ENCODE measurements at regions not wholly inside any gene's neighbourhood (a gene's known extent, or its start where the extent isn't known, plus 50 kb on each side); places are given as distances from the start of the nearest gene placed in this dataset.
"Not testable (repeated sequence)": the region's sequence is repeated elsewhere in the genome, so short reads cannot be mapped to it uniquely, and the experiment has no call there.

DNA sequence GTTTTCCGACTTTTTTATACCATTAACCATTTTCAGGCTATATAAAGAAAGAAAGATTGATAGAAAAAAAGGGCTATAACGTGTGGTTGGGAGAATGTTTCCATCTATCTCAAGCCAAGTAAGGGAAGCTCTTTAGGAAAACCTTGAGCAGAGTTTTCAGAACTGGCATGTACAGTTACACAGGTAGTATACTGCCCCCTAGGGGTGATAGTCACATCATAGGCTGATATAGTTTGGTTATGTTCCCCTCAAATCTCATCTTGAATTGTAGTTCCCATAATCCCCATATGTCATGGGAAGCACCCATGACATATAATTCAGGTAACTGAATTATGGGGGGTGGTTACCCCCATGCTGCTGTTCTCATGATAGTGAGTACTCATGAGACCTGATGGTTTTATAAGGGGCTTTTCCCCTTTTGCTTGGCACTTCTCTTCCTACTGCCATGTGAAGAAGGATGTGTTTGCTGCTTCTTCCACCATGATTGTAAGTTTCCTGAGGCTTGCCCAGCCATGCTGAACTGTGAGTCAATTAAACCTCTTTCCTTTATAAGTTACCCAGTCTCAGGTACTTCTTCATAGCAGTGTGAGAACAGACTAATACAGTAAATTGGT is 186.8 kb downstream of the TMA16 start:
- no peak for DNase-seq (ENCODE audit: low read depth, low spot score)
- no peak overlapping the region for H3K27ac ChIP-seq

- DNase-seq (ENCODE audit: low read depth, low spot score): no peak
- no peak overlapping the region for H3K27ac ChIP-seq
Measured at GRCh38 chr4:163688856-163689255, 194.4 kb downstream of the TMA16 start.

DNA sequence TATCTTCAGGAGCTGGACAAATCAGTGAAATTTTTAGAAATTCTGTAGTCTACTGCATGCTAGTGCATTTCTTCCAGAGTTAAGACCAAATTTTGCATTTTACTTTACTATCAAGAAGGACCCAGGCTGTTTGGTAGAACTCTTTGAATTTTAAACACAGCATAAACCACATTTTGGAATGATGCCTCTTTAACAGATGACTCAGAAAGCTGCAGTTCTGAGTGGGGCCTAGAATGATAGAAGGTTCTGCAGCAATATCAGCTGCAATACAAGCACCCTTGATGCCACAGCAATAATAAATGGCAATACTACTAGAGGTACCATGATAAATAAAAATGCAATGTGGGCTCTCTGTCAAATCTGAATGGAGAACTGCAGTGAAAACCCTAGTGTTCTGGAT is 198.7 kb downstream of the TMA16 start:
- H3K27ac ChIP-seq: peak overlapping the region; percentile 38
- no peak for DNase-seq (ENCODE audit: low read depth, low spot score)

DNA sequence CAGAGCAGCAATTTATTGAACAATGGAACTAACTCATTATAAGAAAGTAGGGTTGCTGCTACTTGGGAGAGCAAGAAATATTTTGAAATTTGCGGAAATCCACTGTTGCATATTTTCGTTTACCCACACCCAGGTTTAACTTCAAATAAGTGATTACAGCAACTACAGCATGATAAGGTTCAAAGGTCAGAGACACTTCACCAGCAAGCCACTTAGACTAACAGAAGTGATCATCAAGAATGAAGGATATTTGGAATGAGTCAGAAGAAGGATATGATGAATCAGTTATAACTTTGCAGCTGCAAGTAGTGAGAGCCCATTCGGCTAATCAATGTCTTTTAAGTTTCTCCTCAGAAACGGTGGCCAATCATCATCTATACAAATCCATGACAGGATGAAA is 199.3 kb downstream of the TMA16 start:
- H3K27ac ChIP-seq: peak overlapping the region; percentile 38
- DNase-seq (ENCODE audit: low read depth, low spot score): no peak

DNA sequence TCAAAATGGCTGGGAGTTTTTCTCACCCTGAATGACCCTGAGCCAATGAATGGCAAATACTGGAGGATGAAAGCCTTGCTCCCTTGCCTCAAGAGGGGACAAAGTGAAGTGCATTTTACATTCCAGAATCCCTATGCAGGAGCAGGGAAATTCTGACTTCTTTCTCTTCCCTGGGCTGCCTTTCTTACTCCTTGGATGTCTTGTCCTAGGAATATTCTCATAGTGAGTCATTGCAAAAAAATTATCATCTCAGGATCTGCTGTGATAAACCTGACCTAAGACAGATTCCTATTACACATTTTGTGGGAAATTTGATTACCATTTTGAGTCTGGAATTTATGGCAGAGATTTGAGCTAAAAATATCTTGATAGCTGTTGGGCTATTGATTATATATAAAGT is 199.9 kb downstream of the TMA16 start:
- peak overlapping the region; percentile 38 for H3K27ac ChIP-seq
- no peak for DNase-seq (ENCODE audit: low read depth, low spot score)

DNA sequence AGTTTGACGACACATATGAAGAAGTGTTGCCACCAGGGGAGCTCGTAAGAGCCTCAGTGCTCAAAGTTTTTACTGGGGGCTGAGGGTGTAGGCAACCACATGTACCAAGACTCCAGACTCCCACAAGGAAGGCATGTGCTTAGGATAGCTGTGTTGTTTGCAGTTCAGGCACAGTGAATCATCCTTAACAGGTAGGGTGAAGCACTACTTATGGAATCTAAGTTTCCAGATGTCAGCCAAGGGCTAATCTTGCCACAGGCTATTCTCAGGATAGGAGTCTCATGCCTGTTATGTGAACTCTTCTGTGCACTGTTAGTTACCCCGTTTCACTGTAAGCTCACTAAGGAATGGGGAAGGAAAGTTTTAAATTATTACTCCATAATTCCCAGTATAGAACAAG is 202.6 kb downstream of the TMA16 start:
- peak; percentile 89 for DNase-seq (ENCODE audit: low read depth, low spot score)
- peak overlapping the region; percentile 36 for H3K27ac ChIP-seq

GRCh38 chr4:163700383-163700782 is 205.9 kb downstream of the TMA16 start:
- not testable (repeated sequence) for DNase-seq (ENCODE audit: low read depth, low spot score)

GRCh38 chr4:163701916-163702315 is 207.4 kb downstream of the TMA16 start:
- DNase-seq (ENCODE audit: low read depth, low spot score): no peak
- no peak overlapping the region for H3K27ac ChIP-seq

More at GRCh38 chr4:163700383-163700782, 205.9 kb downstream of the TMA16 start:
- H3K27ac ChIP-seq: not testable (repeated sequence)

DNA sequence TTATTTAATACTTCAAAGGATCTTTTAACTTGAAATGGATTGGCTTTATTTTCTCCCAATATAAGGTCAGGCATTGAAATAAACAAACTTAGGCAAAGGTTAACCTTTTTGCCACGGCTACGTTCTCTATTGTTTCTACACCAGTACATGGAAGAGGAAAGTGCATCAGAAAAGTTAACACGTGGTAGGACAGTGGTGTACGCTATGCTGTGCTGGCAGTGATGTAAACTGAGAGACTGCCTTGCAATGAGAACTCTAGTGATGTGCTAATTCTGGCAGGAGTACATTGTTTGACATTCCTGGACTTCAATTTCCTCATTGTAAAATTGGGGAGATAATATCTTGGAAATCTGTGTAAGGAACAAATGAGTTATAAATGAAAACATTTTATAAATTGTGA is 208.2 kb downstream of the TMA16 start:
- no peak overlapping the region for H3K27ac ChIP-seq
- no peak for DNase-seq (ENCODE audit: low read depth, low spot score)

DNA sequence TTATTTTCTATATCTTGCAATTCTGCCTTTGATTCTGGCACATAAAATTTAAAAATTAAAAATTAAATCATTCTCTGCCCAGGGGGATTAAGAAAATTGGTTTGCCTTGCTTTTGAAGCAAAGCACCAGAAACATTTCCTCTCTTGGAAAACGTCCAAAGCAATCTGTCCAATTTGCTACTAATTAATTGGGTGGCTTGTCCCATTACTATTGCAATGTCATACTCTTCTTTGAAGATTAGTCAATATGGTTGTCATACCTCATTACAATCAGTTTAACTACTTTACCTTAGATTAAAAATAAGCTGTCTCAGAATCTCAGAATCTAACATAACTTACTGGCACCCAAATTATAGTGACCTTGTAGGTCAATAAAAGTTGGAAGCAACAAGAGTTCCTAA is 208.8 kb downstream of the TMA16 start:
- DNase-seq (ENCODE audit: low read depth, low spot score): no peak
- H3K27ac ChIP-seq: no peak overlapping the region

DNA sequence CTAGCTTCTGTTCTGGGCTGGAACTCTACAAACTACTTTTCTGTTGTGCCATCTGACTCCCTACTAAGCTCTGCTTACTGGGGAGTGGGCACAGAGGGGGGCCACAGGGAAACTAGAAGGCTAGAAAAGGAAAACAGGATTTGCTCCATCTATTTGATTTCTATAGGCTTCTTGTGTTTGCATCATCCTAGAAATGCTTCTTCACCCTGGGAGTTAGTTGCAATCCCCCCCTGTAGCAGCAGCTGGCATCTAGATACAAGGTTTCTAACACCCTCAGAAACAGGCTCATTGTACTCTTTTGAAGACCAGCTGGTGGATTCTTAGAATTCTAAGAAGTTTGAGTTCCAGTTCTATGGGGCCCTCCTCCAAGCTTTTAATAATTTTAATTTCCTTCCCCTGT is 213.4 kb downstream of the TMA16 start:
- no peak for DNase-seq (ENCODE audit: low read depth, low spot score)
- H3K27ac ChIP-seq: no peak overlapping the region

GRCh38 chr4:163709601-163710000 is 215.1 kb downstream of the TMA16 start:
- no peak for DNase-seq (ENCODE audit: low read depth, low spot score)
- H3K27ac ChIP-seq: no peak overlapping the region

- H3K27ac ChIP-seq: no peak overlapping the region
- no peak for DNase-seq (ENCODE audit: low read depth, low spot score)
Measured at GRCh38 chr4:163710158-163710557, 215.7 kb downstream of the TMA16 start.

DNA sequence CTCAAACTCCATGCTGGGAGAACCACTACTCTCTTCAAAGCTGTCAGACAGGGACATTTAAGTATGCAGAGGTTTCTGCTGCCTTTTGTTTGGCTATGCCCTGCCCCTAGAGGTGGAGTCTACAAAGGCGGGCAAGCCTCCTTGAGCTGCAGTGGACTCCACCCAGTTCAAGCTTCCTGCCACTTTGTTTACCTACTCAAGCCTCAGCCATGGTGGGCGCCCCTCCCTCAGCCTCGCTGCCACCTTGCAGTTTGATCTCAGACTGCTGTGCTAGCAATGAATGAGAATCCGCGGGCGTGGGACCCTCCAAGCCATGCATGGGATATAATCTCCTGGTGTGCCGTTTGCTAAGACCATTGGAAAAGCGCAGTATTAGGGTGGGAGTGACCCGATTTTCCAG is 230.0 kb downstream of the TMA16 start:
- not testable (repeated sequence) for DNase-seq (ENCODE audit: low read depth, low spot score); H3K27ac ChIP-seq

DNA sequence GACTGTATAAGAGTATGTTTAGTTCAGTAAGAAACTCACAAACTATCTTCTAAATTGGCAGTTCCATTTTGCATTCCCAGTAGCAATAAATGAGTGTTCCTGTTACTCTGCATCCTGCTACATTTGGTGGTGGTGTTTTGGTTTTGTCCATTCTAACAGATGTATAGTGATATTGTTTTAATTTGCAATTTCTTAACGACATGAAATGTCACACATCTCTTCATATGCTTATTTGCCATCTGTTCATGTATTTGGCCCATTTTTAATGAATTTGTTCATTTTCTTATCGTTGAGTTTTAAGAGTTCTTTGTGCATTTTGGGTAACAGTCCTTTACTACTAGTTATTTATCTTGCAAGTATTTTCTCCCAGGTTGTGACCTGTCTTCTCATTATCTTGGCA is 232.2 kb downstream of the TMA16 start:
- H3K27ac ChIP-seq: no peak overlapping the region
- no peak for DNase-seq (ENCODE audit: low read depth, low spot score)

- no peak overlapping the region for H3K27ac ChIP-seq
- DNase-seq (ENCODE audit: low read depth, low spot score): no peak
Measured at GRCh38 chr4:163731071-163731470, 236.6 kb downstream of the TMA16 start.

DNA sequence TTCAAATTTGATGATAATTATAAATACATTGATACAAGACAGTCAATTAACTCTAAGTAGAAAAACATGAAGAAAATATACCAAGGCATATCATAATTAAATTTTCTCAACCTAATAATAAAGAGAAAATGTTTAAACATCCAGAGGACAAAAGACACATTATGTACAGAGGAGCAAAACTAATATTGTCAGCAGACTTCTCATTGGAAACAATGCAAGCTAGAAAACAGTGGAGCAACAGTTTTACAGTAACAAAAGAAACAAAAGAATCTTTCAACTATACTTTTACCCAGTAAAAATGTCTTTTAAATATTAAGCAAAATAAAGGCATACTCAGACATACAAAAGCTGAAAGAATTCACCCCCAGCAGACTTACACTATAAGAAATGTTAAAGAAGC is 238.0 kb downstream of the TMA16 start:
- no peak for DNase-seq (ENCODE audit: low read depth, low spot score)
- H3K27ac ChIP-seq: no peak overlapping the region

DNA sequence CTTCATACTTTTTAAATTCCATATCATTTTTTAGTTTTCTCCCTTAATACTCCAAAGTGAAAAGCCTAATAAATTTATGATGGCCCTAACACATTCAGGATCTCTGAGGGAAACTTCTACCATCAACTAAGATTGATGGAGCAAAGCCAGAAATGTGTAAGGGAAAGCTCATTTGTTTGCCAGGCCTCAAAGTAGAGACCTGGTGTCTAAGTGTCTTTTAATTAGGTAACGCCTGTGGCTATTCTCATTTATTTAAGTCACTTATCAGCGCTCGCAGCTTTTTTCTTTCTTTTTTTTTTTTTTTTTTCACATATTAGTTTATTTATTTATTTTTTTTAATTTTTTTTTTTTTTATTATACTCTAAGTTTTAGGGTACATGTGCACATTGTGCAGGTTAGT is 242.4 kb downstream of the TMA16 start:
- DNase-seq (ENCODE audit: low read depth, low spot score): no peak
- no peak overlapping the region for H3K27ac ChIP-seq

- not testable (repeated sequence) for H3K27ac ChIP-seq; DNase-seq (ENCODE audit: low read depth, low spot score)
Measured at GRCh38 chr4:163737846-163738245, 243.4 kb downstream of the TMA16 start.

DNA sequence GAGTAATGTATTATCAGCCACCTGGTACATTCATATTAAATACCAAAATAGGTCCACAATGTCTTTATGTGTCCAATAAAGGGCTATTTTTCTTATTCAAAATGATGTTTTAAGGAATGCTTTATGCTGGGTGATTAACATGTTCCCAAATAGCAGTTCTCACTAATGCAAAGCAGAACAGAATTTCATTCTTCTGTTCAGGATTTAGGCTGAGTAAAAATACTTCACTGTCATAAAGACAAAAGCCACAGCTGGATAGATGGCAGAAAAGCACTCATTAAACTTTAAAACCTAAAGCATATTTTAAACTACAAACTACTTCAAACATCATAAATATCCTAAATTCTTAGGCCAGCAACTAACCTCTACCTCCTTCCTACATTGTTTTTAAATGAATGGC is 244.0 kb downstream of the TMA16 start:
- no peak for DNase-seq (ENCODE audit: low read depth, low spot score)
- no peak overlapping the region for H3K27ac ChIP-seq

GRCh38 chr4:163744861-163745260 is 250.4 kb downstream of the TMA16 start:
- no peak overlapping the region for H3K27ac ChIP-seq
- DNase-seq (ENCODE audit: low read depth, low spot score): no peak

DNA sequence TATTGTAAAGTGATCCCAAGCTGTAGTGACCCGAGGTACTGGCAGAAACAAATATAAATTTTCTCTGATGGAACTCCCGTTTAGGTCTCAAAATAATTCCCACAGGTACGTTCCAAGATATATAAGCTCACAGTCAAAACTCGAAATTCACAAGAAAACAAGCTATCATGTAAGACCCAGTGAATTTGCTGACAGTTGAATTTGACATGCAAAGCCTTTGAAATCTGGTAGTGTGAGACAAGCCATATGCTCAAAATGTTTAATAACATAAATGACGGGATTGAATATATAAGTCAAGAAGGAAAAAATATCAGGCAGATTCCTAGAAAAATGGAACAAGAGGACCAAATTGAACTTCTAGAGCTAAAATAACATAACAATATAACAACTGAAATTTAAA is 252.8 kb downstream of the TMA16 start:
- no peak for DNase-seq (ENCODE audit: low read depth, low spot score)

GRCh38 chr4:163747886-163748285 is 253.4 kb downstream of the TMA16 start:
- no peak overlapping the region for H3K27ac ChIP-seq
- DNase-seq (ENCODE audit: low read depth, low spot score): no peak

More for the DNA sequence above, 252.8 kb downstream of the TMA16 start:
- no peak overlapping the region for H3K27ac ChIP-seq

Measured in epithelial cell of prostate (primary cell).